ENCODE measurements at regions not wholly inside any gene's neighbourhood (a gene's known extent, or its start where the extent isn't known, plus 50 kb on each side); places are given as distances from the start of the nearest gene placed in this dataset.

GRCh38 chr9:14383773-14384172, 69.8 kb upstream of the NFIB start:
- TF ChIP-seq POLR2A (IDR thresholded peaks at IDR 0.05) (no peak), CTCF (IDR thresholded peaks at IDR 0.05) (no peak)
- DNase-seq (ENCODE audit: low spot score in 2 of 2), result no peak
- intact Hi-C loops (cut with DNase I; ENCODE audit: low total_unique reads), result no loop called here
- 90 to 91% methylated on average over 12 of the region's 12 CpGs for WGBS, 2 donors
- no peak overlapping the region for H3K4me3 ChIP-seq (ENCODE audit: low read depth, poor library complexity, severe bottlenecking)

- TF ChIP-seq POLR2A (IDR thresholded peaks at IDR 0.05) (no peak), CTCF (IDR thresholded peaks at IDR 0.05) (no peak)
- 44 to 50% methylated on average over 2 of the region's 2 CpGs for WGBS, 2 donors
- no peak for DNase-seq (ENCODE audit: low spot score in 2 of 2)
- intact Hi-C loops (cut with DNase I; ENCODE audit: low total_unique reads), result no loop called here
- no peak overlapping the region for H3K4me3 ChIP-seq (ENCODE audit: low read depth, poor library complexity, severe bottlenecking)
These were observed 69.4 kb upstream of the NFIB start for GRCh38 chr9:14383294-14383693.

- intact Hi-C loops (cut with DNase I; ENCODE audit: low total_unique reads), result no loop called here
- WGBS, 2 donors, result 81 to 84% methylated on average over 3 of the region's 3 CpGs
These were observed 66.3 kb upstream of the NFIB start for GRCh38 chr9:14380061-14380836.

GRCh38 chr9:14379280-14379679, 65.3 kb upstream of the NFIB start:
- WGBS, 2 donors, result 87 to 94% methylated on average over 4 of the region's 4 CpGs
- intact Hi-C loops (cut with DNase I; ENCODE audit: low total_unique reads), result no loop called here
- no peak overlapping the region for H3K4me3 ChIP-seq (ENCODE audit: low read depth, poor library complexity, severe bottlenecking)
- DNase-seq (ENCODE audit: low spot score in 2 of 2), result no peak
- TF ChIP-seq POLR2A (IDR thresholded peaks at IDR 0.05) (no peak), CTCF (IDR thresholded peaks at IDR 0.05) (no peak)

More at GRCh38 chr9:14380061-14380836, 66.3 kb upstream of the NFIB start:
- TF ChIP-seq POLR2A (IDR thresholded peaks at IDR 0.05) (no peak), CTCF (IDR thresholded peaks at IDR 0.05) (no peak)
- DNase-seq (ENCODE audit: low spot score in 2 of 2), result no peak
- no peak overlapping the region for H3K4me3 ChIP-seq (ENCODE audit: low read depth, poor library complexity, severe bottlenecking)

- no peak for DNase-seq (ENCODE audit: low spot score in 2 of 2)
- no peak for TF ChIP-seq CTCF (IDR thresholded peaks at IDR 0.05)
- TF ChIP-seq POLR2A (IDR thresholded peaks at IDR 0.05), result no peak
- intact Hi-C loops (cut with DNase I; ENCODE audit: low total_unique reads), result no loop called here
- no peak overlapping the region for H3K4me3 ChIP-seq (ENCODE audit: low read depth, poor library complexity, severe bottlenecking)
- WGBS, 2 donors, result 57 to 65% methylated on average over 4 of the region's 4 CpGs
These were observed 59.8 kb upstream of the NFIB start for GRCh38 chr9:14373706-14374105.

- no peak for TF ChIP-seq CTCF (IDR thresholded peaks at IDR 0.05)
- TF ChIP-seq POLR2A (IDR thresholded peaks at IDR 0.05), result no peak
- H3K4me3 ChIP-seq (ENCODE audit: low read depth, poor library complexity, severe bottlenecking), result no peak overlapping the region
- DNase-seq (ENCODE audit: low spot score in 2 of 2), result no peak
- intact Hi-C loops (cut with DNase I; ENCODE audit: low total_unique reads), result no loop called here
These were observed 59.4 kb upstream of the NFIB start for GRCh38 chr9:14373336-14373666.

All from lower leg skin (tissue), 4 donors.